Stimulated activated CD8-positive, alpha-beta memory T cell treated with anti-CD3 and anti-CD28 coated beads, Interleukin-15, amount 100 ng/mL, for 24 hours (primary cell): ENCODE measurements at regions not wholly inside any gene's neighbourhood (a gene's known extent, or its start where the extent isn't known, plus 50 kb on each side); places are given as distances from the start of the nearest gene placed in this dataset.

Source experiments
- DNase-seq: peaks from one replicate; pipeline ENCODE4 v3.0.0-alpha.2; 2020; ENCODE audit warnings: low read depth

DNA sequence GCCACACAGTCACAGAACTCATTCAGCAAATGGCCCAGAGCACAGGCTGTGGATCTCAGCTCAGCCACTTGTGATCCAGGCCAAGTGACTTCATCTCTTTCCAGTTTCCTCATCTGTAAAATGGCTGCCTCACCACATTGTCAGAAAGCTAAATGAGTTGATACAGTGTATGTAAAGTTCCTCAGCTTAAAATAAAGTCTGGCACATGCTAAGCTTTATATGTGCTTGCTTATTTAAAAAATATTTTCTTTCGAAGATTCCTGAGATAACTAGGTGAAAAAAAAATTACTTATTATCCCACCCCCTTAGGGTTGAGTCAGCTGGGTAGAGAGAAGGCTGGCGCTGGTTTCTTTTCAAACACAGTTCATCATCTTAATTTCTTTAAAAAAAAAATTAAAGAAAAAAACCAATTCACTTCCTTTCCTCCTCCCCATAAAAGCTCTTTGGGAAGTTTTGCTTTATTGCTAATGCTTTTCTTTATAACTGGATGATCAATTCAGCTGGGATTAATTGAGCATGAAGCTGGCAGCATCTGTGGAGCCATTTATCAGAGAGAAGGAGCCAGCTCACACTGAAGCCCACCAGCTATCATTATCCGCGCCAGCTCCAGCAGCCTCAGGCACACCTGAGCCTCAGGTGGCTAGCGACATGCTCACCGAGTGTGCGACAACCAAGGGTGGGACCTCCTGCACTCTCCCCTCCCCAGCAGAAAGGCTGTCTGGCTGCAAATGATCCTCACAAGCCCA lies 354.9 kb downstream of the FOXO1 start:
- no peak for DNase-seq

DNA sequence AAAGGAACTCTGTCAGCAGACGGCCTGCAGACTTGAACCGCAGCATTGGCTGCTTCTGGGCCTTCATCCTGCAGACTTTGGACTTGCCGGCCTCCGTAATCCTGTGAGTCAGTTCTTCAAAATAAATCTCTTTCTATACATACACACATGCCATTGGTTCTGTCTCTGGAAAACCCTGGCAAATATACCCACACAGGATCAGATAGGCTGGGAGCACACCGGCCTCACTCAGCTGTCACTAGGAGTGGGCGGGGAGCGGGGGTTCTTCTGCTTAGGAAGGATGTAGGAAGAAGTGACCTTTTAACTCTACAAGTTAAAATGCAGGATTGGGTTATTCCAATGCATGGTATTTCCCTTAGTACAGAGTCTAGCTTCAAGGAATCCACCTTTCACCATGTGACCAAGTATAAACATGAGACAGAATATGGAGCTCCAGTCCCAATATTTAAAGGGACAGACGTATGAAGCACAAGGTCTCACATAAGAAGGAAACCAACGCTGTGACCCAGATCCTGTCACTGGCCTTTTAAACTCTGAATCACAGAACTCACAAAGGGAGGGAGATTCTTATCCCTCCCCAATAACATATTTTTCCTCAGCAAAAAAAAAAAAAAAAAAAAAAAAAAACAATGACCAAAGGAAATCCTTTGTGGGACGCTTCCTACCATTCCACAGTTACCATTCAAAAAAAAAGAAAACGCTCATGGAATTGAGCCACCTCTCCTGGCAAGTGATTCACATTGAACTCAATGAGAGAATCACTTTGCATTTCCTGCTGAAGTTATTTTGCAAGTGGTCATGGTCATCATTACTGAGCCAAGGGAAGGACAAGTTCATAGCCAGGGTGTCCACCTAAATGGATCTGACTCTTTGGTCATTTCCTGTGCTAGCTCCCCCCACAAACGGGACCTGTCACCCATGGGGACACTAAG lies 352.9 kb downstream of the FOXO1 start:
- DNase-seq = no peak

DNA sequence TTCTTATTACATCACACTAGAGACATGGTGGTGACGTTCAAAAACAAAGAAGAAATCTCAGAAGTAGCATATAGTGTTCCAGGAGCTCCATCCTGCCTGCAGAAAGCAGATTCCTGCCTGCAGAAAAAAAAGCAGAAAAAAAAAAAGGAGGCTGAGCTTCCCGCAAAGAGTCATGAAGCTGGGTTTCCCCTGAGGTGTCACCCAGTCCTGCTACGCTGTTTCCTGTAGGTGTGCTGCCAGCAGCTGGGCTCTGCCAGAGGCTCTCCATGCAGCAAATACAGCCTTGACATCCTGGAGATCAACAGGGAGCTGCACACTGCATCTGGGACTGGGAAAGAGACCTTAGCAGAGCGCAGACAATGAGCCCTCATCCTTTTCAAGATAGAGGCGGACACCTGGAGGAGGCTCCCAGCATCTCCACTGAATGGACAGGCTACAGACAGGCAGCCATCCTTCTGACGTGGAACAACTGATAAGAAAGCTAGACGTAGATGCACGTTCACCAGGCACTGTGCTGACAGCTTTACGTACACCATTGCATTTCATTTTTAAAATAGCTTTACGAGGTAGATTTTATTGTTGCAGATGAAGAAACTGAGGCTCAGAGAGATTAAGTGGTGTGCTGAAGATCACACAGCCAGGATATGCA lies 350.9 kb downstream of the FOXO1 start:
- DNase-seq = no peak

DNA sequence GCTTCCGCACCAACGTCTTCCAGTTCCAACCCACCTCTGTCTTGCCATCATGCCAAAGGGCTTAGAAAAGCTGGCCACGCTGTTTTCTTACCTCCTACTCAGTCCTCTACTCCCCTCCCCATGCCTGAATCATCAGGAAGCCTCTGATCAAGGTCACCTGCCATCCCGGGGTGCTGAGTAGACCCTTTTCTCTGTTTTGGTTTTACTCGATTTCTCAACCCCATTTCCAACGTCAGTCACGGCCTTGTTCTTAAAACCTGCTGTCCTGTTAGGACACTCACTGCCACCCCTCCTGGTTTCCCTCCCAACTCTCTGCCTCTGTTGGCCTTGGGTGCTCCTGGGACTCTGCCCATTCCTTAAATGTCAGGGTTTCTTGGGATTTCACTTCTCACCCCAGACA lies 350.1 kb downstream of the FOXO1 start:
- no peak for DNase-seq

DNA sequence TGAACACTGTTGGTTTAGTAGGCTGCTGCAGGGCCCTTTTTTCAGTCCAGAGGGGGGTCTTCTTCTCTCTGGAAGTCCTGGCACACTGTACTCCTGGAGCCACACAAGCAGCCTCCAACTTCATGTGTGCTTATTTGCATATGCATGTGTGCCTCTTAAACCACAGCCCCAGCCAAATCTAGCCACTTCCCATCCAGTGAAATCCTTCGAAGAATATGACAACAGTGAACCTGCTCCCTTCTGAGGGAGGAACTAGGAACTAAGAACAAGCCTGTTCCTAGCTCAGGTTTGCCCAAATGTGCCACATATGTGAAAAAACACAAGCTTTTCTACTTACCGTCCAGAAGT lies 348.5 kb downstream of the FOXO1 start:
- no peak for DNase-seq

DNA sequence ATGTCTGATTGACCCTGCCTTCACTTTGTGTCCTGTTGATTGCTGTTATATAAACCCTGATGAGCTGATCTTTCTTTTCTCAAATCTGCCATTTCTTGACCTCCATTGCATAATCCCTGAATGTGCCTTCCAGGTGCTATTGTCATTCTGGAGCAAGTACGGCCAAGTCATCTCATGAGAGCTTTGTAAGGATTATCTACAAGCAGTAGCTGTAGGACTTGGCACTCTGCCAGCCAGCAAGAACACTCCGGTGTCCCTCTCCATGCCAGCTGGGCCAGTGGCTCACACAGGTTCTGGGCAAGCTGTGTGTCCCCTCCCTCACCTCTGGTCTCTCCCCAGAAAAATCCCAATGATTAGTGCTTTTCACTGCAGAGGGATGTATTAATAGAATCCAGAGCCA lies 348.1 kb downstream of the FOXO1 start:
- no peak for DNase-seq

DNA sequence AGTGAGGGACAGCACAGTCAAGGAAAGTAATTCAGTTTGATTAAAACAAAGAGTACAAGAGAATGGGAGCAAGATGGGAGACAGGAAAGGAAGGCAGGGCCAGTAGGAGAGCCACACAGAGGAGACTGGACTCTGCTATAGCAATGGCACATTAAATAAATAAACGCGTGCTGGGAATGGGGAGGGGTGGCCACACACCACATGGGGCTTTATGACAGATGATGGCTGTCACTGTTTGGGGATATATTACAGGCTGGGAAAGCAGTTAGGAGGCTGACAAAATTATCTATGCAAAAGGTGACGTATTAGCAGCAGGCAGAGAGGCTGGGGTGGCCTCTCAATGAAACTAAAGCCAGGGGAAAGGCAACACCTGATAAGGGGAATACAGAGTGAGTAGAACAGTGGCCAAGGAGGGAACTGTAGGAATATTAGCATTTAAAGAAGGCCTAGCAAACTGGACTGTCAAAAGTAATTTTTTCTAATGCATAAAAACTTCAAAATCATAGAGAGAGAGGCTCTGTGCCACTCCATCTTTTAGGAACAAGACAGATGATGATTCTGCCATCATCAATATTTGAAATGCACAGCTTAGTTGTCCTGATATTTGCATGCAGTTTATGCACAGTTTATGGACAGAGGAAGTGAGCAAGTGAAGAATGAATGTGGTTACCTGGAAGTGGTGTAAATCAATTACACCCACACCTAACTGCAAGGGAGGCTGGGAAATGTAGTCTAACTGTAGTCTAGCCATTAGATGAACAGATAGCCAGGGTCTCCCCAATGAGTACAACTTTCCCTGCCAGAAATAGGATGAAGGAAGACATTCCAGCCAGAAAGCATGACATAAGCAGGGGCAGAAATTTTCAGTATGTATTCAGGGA lies 346.5 kb downstream of the FOXO1 start:
- DNase-seq = no peak

DNA sequence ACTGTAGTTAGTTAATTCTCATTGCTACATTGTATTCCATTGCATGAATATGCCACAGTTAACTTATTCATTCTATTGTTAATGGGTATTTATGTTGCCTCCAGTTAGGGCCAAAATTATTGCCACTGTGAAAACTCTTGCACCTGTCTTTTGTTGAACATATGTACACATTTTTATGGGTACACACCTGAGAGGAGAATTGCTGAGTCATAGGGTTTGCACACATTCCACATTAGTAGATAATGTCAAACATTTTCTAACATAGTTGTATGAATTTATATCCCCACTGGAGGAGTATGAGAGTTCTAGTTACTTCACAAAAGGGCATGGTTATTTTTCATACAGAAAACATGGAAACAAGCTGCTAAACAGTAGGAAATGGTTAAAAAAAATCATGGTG lies 338.4 kb downstream of the FOXO1 start:
- no peak for DNase-seq

DNA sequence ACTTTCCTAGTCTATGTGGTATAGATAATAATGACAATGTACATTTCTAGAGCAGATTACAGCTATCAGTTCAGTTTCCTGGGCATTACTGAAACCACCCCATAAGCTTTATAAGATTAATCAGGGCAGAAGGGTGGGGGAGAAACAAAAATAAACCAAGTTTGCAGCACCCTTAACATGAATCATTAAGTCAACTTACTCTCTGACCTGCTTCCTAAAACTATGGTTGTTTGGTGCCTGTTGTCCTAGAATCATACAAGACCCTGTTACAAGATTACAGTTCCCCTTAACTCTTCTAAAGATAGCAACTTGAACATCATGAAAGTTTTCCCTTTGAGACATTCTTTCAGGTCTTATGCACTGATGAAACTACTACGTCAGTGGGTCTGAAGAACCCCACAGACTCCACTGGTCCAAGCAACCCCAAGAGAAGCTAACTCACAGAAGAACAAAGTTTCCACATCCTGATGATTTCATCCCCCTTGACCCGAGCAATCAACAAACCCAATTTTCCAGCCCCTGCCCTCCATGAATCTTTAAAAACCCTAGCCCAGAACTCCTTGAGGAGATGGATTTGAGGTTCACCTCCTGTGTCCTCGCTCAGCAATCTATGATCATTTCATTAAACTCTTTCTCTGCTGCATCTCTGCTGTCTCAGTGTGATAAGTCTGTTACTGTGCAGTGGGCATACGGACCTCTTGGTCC lies 336.5 kb downstream of the FOXO1 start:
- DNase-seq = no peak

DNA sequence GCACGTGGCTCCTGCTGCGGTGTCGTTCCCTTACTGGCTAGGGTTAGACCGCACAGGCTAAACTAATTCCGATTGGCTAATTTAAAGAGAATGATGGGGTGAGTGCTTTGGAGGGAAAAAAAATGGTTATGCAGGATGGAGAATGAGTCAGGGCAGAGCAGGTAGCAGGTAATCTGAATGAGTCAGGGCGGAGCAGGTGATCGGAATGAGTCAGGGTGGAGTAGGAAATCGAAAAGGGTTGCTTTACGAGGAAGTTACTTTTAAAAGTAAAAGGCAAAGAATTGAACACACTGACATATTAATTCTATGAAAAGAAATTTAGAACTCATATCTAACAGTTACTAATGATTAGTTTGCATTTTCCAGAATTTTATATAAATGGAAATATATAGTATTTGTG lies 335.5 kb downstream of the FOXO1 start:
- DNase-seq = no peak

DNA sequence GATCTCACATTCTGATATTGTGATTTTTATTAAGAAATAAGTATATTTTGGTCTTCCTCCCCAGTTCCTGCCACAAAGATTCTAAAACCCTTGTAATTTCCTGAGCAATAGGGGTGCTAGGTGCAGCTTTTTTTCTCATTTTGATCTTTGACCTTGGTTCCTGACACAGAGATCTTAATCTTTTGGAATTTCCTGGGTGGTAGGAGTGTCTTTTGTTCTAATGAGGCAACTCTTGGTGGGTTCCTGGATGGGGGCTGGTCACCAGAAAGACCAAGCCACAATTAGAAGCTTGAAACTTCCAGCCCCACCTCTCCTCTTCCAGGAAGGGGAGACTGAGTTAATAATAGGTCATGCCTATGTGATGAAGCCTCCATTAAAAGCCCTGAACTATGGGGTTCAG lies 334.6 kb downstream of the FOXO1 start:
- DNase-seq = no peak

DNA sequence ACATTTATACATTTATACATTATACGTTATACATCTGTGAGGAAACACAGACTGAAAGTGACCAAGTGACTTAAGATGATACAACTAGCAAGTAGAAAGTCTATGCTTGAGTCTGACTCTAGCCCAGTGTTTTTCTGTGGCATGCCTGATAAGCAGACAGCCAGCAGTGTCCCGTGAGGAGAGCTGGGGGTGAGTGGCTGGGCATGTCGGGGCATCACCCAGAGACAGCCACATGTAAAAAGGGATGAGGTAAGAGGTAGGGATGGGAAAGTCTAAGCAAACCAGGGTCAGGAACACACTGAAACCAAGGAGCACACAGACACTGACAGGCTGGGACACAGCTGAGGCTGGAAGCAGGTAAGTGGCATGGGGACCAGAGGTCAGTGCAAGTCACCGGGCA lies 333.2 kb downstream of the FOXO1 start:
- DNase-seq = no peak

DNA sequence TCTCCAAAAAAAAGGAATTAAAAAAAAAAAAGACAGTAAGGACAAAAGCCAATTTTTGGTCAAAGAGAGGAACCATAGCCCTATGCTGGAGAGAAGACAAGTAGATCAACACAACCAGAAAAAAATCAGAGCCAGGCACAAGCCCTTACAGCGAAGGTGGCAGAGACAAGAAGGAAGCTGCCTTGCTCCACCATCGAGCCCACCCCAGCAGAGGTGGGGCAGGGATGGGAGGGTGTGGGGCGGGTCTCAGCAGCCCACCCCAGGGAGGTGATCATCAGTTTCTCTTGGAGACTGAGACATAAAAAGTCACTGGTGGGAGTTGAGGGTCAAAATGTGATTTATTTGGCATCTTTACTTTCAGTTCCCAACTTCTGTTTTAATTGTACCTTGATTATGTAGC lies 332.4 kb downstream of the FOXO1 start:
- no peak for DNase-seq

DNA sequence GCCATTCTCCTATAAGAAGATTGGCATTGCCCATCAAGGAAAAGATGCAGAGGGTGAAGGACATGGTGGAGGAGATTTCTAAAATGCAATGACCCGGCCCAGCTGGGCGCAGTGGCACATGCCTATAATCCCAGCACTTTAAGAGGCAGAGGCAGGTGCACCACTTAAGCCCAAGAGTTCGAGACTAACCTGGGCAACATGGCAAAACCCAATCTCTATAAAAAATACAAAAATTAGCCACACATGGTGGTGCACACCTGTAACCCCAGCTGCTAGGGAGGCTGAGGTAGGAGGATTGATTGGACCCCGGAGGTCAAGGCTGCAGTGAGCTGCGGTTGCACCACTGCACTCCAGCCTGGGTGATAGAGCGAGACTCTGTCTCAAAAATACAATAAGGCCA lies 331.8 kb downstream of the FOXO1 start:
- DNase-seq = no peak

DNA sequence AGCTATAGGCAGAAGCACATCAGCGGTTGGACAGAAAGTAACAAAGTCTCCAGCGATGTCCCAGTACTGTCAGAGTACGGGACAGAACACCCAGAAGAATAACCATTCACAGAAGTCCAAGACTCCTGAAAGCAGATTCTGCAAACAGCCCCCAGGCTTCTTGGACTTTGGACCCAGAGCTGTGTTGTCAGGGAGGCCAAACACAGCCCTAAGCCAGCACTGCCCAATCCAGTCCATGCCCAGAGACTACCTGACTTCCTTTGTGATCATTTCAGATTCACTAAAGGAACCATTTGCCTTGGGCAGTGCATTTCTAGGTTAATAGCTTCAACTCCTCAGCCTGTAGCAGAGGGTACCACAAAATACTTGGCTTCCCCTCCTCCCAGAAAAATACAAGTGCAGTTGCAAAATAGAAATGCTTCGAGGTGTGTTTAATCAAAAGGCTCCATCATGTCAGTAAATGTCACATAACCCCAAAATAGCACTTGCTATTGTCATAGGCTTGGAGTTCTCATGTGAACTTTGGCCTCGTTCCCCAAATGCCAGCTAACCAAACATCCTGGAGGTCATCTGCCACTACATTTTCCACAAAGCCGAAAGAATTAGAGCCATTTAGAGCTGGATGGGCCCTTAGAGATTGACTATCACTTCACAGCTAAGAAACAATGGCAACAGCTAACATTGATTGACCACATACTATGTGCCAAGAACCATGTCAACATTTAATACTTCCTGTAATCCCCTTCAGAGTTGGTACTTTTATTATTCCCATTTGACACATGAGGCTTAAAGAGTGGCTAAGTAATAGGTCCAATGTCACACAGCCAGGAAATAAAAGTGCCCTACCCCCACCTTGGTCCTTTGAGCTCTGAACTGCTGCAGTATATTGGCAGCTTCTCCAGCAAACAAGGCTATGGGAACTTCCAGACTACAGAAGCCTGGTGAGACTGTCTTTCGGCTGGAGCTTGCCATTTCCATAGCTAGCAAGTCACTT lies 329.9 kb downstream of the FOXO1 start:
- DNase-seq = no peak

DNA sequence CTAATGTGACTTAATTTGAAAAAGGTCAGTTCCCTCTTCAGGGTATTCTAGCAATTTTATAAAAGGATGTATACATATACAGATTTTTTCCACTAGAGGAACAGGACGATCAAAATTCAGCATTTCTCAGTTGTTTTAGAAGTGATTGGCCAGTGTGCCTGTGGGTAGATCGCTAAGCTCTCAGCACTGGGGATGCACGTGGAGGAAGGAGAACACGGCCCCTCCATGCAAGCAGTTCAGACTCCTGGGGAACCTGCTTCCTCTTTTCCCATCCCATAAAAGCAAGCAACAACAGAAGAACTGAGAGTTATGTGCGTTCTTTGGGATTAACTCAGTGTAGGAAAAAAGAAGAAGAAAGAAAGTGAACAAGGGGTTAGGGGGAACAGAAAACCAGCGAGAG lies 328.8 kb downstream of the FOXO1 start:
- no peak for DNase-seq

DNA sequence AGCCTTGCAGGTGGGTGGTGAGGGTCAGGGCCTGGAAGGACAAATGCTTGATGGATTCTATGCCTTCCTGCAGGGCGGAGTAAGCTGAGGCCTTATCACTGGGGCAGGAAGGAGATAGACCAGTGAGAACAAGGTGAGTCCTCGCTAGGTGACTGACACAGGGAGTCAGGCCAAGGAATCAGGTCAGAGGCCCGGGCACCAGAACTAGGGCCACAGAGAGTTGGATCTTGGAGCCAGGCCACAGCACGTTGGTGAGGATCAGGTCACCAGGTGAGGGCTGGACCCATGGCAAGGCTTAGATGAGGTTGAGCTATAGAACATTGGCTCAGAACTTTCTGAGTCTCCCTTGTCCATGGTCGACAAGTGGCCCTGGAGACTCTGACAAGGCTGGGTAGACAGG lies 328.2 kb downstream of the FOXO1 start:
- DNase-seq = no peak

DNA sequence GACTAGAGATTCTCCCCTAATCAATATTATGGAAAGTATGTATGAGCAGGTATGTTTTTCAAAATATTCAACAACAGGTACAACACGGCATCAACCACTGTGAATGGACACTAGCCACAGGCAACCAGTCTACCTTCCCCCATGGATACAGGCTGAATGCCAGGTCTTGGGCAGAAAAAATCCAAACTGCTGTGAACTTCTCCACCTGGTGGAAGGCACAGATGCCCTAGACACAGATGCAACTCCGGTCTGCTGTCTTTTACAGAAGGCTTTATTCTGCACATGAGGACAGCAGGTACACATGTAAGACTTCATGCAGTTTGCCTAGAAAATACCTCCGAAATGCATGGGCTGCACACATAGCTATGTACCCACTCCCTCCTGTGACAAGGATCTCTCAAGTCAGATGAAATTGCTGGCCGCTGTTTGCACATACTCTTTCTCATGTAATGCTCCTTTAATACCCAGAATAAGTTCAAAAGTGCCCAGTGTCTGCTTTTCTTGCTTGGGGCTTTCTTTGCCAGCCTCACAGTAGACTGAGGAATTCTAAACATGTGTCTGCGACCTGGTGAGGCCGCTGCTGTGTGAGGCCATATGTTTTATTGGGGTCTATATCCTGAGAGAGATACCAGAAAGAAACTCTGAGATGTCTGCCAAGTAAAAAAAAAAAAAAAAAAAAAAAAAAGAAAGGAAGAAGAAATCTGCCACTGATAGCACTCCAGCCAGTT lies 325.9 kb downstream of the FOXO1 start:
- DNase-seq = no peak

DNA sequence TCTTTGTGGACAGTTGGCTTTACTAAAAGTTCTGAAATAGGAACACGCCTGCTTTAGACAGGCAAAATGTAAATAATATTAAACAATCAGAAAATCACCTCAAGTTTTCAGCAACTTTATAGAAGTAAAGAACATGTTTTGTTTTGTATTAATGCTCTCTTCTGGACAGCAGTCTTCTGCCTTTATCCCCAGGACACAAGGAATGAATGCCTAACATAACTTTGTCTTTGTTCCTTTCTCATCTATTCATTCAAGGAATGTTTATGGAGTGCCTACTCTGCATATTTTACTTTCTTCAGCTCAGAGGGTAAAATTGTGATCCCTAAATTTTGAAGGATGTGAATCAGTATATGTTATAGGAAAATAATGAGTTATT lies 325.4 kb downstream of the FOXO1 start:
- DNase-seq = no peak

DNA sequence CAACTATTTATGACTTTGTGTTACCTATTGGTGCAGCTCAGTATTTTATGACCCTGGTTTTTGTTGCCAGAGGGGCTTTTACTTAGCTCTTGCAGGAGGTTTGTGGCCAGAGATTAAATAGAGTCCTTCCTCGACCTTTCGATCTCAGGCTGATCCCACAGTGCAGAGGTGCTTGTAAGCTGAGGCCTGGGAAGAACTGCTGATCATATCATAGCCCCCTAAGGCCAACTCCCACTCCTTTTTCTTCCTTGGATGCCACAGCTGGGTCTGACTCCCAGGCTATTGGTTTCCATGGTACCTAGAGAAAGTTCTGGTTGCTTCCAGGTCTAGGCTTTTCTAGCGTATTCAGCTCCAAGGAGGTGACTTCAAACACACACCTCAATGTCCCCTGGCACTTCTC lies 324.9 kb downstream of the FOXO1 start:
- DNase-seq = no peak
